Uterus (tissue), 2 donors: ENCODE measurements at regions not wholly inside any gene's neighbourhood (a gene's known extent, or its start where the extent isn't known, plus 50 kb on each side); places are given as distances from the start of the nearest gene placed in this dataset.

Source experiments
- CTCF ChIP-seq, 4 experiments: fragments of 200-600 bp in 2 of 4; fragments of 450-650 bp in 2 of 4; sonication (generic) in 2 of 4; IDR thresholded peaks; one replicate each; pipeline ENCODE4 v1.5.1; 2016 to 2019; ENCODE audit warnings: antibody characterized with exemption in 4 of 4, mild to moderate bottlenecking in 2 of 4, moderate library complexity in 1 of 4
- POLR2A ChIP-seq, 2 donors: fragments of 450-650 bp; IDR thresholded peaks; one replicate each; pipeline ENCODE4 v1.6.1; 2016; ENCODE audit warnings: antibody characterized with exemption in 2 of 2, mild to moderate bottlenecking in 1 of 2, moderate library complexity in 1 of 2

- TF ChIP-seq CTCF (IDR thresholded peaks at IDR 0.05), result no peak
- no peak for TF ChIP-seq POLR2A (IDR thresholded peaks at IDR 0.05)
Measured at GRCh38 chr2:215718890-215719289, 283.0 kb upstream of the FN1 start.
